ES-I3 (cell line): ENCODE measurements at regions not wholly inside any gene's neighbourhood (a gene's known extent, or its start where the extent isn't known, plus 50 kb on each side); places are given as distances from the start of the nearest gene placed in this dataset.

Experiments used
- H3K36me3 ChIP-seq: 2 replicates; pipeline ENCODE4 v1.6.1; 2013; ENCODE audit warnings: mild to moderate bottlenecking, low read length, control low read depth, moderate library complexity; ENCODE audit not compliant: insufficient read depth
- H3K4me1 ChIP-seq: 2 replicates; pipeline ENCODE4 v1.6.1; 2013; ENCODE audit warnings: mild to moderate bottlenecking, control low read depth, low read length; ENCODE audit not compliant: insufficient read depth
- H3K9ac ChIP-seq: 2 replicates; pipeline ENCODE4 v1.6.1; 2013; ENCODE audit warnings: low read depth, mild to moderate bottlenecking, low read length, moderate library complexity
- H3K9me3 ChIP-seq: 2 replicates; pipeline ENCODE4 v1.6.1; 2013; ENCODE audit warnings: mild to moderate bottlenecking, low read length, moderate library complexity; ENCODE audit not compliant: control insufficient read depth, insufficient read depth

- Histone ChIP-seq H3K9ac (no peak overlapping the region), H3K36me3 (no peaks in the 10 kb centered on the region), H3K9me3 (no peaks in the 10 kb centered on the region), H3K4me1 (peaks cover 20% of the 10 kb centered on the region)
Measured at GRCh38 chr2:47226132-47226922, 50.0 kb upstream of the CALM2 start.
